Sigmoid colon (tissue), 6 donors: ENCODE measurements at regions not wholly inside any gene's neighbourhood (a gene's known extent, or its start where the extent isn't known, plus 50 kb on each side); places are given as distances from the start of the nearest gene placed in this dataset.

Source experiments
- DNase-seq: peaks from one replicate; pipeline ENCODE4 v3.0.0-alpha.2; 2019
- H3K27ac ChIP-seq, 4 donors: fragments of 200-600 bp; sonication (generic); one replicate each; pipeline ENCODE4 v1.5.1; 2016 to 2019; ENCODE audit warnings: mild to moderate bottlenecking in 1 of 4
- H3K27me3 ChIP-seq, 3 donors: fragments of 200-600 bp; sonication (generic); one replicate each; pipeline ENCODE4 v1.5.1; 2019; ENCODE audit warnings: mild to moderate bottlenecking in 1 of 3
- H3K36me3 ChIP-seq, 4 donors: fragments of 200-600 bp; sonication (generic); one replicate each; pipeline ENCODE4 v1.5.1; 2016 to 2019
- H3K4me1 ChIP-seq, 4 donors: fragments of 200-600 bp; sonication (generic); one replicate each; pipeline ENCODE4 v1.5.1; 2017 to 2019
- H3K4me3 ChIP-seq, 4 donors: fragments of 200-600 bp; sonication (generic); one replicate each; pipeline ENCODE4 v1.5.1; 2017 to 2019; ENCODE audit warnings: mild to moderate bottlenecking in 2 of 4, moderate library complexity in 1 of 4
- H3K9me3 ChIP-seq, 4 donors: fragments of 200-600 bp in 3 of 4; sonication (generic) in 3 of 4; one replicate each; pipeline versions ENCODE4 v1.5.1 to v1.6.1; 2013 to 2019
- CTCF ChIP-seq, 4 experiments: fragments of 450-650 bp in 3 of 4; fragments of 200-600 bp in 1 of 4; IDR thresholded peaks; one replicate each; pipeline ENCODE4 v1.5.1; 2016 to 2019; ENCODE audit warnings: antibody characterized with exemption in 4 of 4, mild to moderate bottlenecking in 3 of 4, moderate library complexity in 2 of 4
- EP300 ChIP-seq, 4 donors: sonication (generic); formaldehyde crosslinking; IDR thresholded peaks; one replicate each; pipeline ENCODE4 v1.6.1; 2017; ENCODE audit warnings: antibody characterized with exemption in 4 of 4
- POLR2A ChIP-seq, 2 donors: fragments of 450-650 bp; IDR thresholded peaks; one replicate each; pipeline ENCODE4 v1.6.1; 2016; ENCODE audit warnings: antibody characterized with exemption in 2 of 2, mild to moderate bottlenecking in 2 of 2, moderate library complexity in 2 of 2
- POLR2AphosphoS5 ChIP-seq, 4 donors: sonication (generic); formaldehyde crosslinking; IDR thresholded peaks; one replicate each; pipeline ENCODE4 v1.6.1; 2017; ENCODE audit warnings: antibody characterized with exemption in 4 of 4
- WGBS, 2 donors: extraction: QIAGEN DNeasy Blood & Tissue Kit; methylation state at CpG; one replicate each; pipeline ENCODE4 v1.1.7; 2013; 5-methylcytosine and 5-hydroxymethylcytosine counted together
- intact Hi-C: fragments of 100-400 bp; cut with DNase I; formaldehyde crosslinking; loops from one replicate; pipeline ENCODE4 v1.15.1; 2023
- donor health status: healthy with polysubstance abuse.
- donor health status: healthy.

GRCh38 chr2:88852753-88853402, 161.4 kb downstream of the RPIA start:
- WGBS, 2 donors, result 45 to 67% methylated on average over 3 of the region's 3 CpGs
- H3K4me3 ChIP-seq, result no peak overlapping the region
- no peaks in the 10 kb centered on the region for H3K27me3 ChIP-seq
- intact Hi-C loops, result no loop called here
- H3K27ac ChIP-seq, result no peak overlapping the region
- H3K36me3 ChIP-seq, result no peaks in the 10 kb centered on the region
- no peaks in the 10 kb centered on the region for H3K4me1 ChIP-seq
- H3K9me3 ChIP-seq, result no peaks in the 10 kb centered on the region
- DNase-seq, result no peak
- TF ChIP-seq CTCF (IDR thresholded peaks at IDR 0.05), result no peak
- TF ChIP-seq EP300 (IDR thresholded peaks at IDR 0.05), result no peak
- no peak for TF ChIP-seq POLR2AphosphoS5 (IDR thresholded peaks at IDR 0.05)
- TF ChIP-seq POLR2A (IDR thresholded peaks at IDR 0.05), result no peak

GRCh38 chr2:88853403-88853790, 161.9 kb downstream of the RPIA start:
- WGBS, 2 donors, result 77 to 79% methylated on average over 2 of the region's 2 CpGs

GRCh38 chr2:88854528-88854927, 163.1 kb downstream of the RPIA start:
- no peak overlapping the region for H3K4me3 ChIP-seq
- no peak for DNase-seq
- no peaks in the 10 kb centered on the region for H3K9me3 ChIP-seq
- H3K36me3 ChIP-seq, result no peaks in the 10 kb centered on the region
- H3K4me1 ChIP-seq, result no peaks in the 10 kb centered on the region
- TF ChIP-seq EP300 (IDR thresholded peaks at IDR 0.05) (no peak), POLR2AphosphoS5 (IDR thresholded peaks at IDR 0.05) (no peak), CTCF (IDR thresholded peaks at IDR 0.05) (no peak), POLR2A (IDR thresholded peaks at IDR 0.05) (no peak)
- H3K27ac ChIP-seq, result no peak overlapping the region
- WGBS, 2 donors, result 74 to 82% methylated on average over 2 of the region's 2 CpGs
- intact Hi-C loops, result no loop called here
- H3K27me3 ChIP-seq, result no peaks in the 10 kb centered on the region

More at GRCh38 chr2:88853403-88853790, 161.9 kb downstream of the RPIA start:
- Histone ChIP-seq H3K36me3 (no peaks in the 10 kb centered on the region), H3K27ac (no peak overlapping the region), H3K27me3 (no peaks in the 10 kb centered on the region), H3K9me3 (no peaks in the 10 kb centered on the region), H3K4me3 (no peak overlapping the region), H3K4me1 (no peaks in the 10 kb centered on the region)
- TF ChIP-seq POLR2AphosphoS5 (IDR thresholded peaks at IDR 0.05) (no peak), CTCF (IDR thresholded peaks at IDR 0.05) (no peak), POLR2A (IDR thresholded peaks at IDR 0.05) (no peak)
- intact Hi-C loops, result no loop called here
- DNase-seq, result no peak

GRCh38 chr2:88855620-88856408, 164.3 kb downstream of the RPIA start:
- no peak overlapping the region for H3K27ac ChIP-seq
- no peaks in the 10 kb centered on the region for H3K36me3 ChIP-seq
- no peaks in the 10 kb centered on the region for H3K27me3 ChIP-seq
- no peak overlapping the region for H3K4me3 ChIP-seq
- 62 to 82% methylated on average over 3 of the region's 3 CpGs for WGBS, 2 donors
- intact Hi-C loops, result no loop called here
- H3K4me1 ChIP-seq, result no peaks in the 10 kb centered on the region
- no peak for DNase-seq
- TF ChIP-seq POLR2A (IDR thresholded peaks at IDR 0.05) (no peak), CTCF (IDR thresholded peaks at IDR 0.05) (no peak), EP300 (IDR thresholded peaks at IDR 0.05) (no peak), POLR2AphosphoS5 (IDR thresholded peaks at IDR 0.05) (no peak)
- no peaks in the 10 kb centered on the region for H3K9me3 ChIP-seq
